ENCODE measurements at regions not wholly inside any gene's neighbourhood (a gene's known extent, or its start where the extent isn't known, plus 50 kb on each side); places are given as distances from the start of the nearest gene placed in this dataset.

- TF ChIP-seq, protein P1, sequence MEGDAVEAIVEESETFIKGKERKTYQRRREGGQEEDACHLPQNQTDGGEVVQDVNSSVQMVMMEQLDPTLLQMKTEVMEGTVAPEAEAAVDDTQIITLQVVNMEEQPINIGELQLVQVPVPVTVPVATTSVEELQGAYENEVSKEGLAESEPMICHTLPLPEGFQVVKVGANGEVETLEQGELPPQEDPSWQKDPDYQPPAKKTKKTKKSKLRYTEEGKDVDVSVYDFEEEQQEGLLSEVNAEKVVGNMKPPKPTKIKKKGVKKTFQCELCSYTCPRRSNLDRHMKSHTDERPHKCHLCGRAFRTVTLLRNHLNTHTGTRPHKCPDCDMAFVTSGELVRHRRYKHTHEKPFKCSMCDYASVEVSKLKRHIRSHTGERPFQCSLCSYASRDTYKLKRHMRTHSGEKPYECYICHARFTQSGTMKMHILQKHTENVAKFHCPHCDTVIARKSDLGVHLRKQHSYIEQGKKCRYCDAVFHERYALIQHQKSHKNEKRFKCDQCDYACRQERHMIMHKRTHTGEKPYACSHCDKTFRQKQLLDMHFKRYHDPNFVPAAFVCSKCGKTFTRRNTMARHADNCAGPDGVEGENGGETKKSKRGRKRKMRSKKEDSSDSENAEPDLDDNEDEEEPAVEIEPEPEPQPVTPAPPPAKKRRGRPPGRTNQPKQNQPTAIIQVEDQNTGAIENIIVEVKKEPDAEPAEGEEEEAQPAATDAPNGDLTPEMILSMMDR (IDR thresholded peaks at IDR 0.05; ENCODE audit: low read length) = no peak
- TF ChIP-seq EZH2 (optimal IDR thresholded peaks at IDR 0.05; ENCODE audit: low read depth, low read length) (no peak), EZH2phosphoT487 (IDR thresholded peaks at IDR 0.05; ENCODE audit: low read length) (no peak)
Observed at GRCh38 chr6:66435321-66435720, 728.3 kb upstream of the EYS start.
